ENCODE measurements at regions not wholly inside any gene's neighbourhood (a gene's known extent, or its start where the extent isn't known, plus 50 kb on each side); places are given as distances from the start of the nearest gene placed in this dataset.
"Not testable (repeated sequence)": the region's sequence is repeated elsewhere in the genome, so short reads cannot be mapped to it uniquely, and the experiment has no call there.

DNA sequence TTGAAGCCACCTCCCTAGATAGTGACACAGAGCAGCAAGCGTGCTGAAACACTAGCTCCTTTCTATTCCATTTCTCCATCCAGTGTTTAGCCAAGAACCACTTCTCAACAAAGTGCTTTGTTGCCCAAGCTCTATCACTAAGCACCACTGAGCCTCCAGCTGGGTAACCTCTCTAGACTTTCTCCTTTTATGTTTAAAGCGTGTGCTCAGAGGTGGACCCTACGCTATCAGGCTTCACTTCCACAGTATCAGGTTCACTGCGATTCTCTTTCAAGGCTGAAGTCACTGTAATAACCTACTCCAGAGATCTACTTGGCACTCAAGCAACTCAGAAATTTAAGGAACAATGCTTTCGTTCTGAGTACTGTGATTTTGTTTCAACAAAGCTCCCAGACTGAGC, 197.9 kb downstream of the LNPK start:
- Histone ChIP-seq H3K27ac (no peak overlapping the region), H3K4me1 (peaks cover 0 to 4% (median 0%) of the 10 kb centered on the region in 12 donors), H3K27me3 (no peaks in the 10 kb centered on the region), H3K9me3 (no peaks in the 10 kb centered on the region), H3K4me3 (no peak overlapping the region), H3K36me3 (no peaks in the 10 kb centered on the region)
- DNase-seq (no peak), ATAC-seq (no peak)
- TF ChIP-seq, protein P1, sequence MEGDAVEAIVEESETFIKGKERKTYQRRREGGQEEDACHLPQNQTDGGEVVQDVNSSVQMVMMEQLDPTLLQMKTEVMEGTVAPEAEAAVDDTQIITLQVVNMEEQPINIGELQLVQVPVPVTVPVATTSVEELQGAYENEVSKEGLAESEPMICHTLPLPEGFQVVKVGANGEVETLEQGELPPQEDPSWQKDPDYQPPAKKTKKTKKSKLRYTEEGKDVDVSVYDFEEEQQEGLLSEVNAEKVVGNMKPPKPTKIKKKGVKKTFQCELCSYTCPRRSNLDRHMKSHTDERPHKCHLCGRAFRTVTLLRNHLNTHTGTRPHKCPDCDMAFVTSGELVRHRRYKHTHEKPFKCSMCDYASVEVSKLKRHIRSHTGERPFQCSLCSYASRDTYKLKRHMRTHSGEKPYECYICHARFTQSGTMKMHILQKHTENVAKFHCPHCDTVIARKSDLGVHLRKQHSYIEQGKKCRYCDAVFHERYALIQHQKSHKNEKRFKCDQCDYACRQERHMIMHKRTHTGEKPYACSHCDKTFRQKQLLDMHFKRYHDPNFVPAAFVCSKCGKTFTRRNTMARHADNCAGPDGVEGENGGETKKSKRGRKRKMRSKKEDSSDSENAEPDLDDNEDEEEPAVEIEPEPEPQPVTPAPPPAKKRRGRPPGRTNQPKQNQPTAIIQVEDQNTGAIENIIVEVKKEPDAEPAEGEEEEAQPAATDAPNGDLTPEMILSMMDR (IDR thresholded peaks at IDR 0.05) = no peak
- no peak for TF ChIP-seq POLR2A (IDR thresholded peaks at IDR 0.05)
- WGBS, 4 donors = 76 to 82% (median 78%) methylated on average over 5 of the region's 5 CpGs
- intact Hi-C loops (cut with DNase I) = no loop called here

DNA sequence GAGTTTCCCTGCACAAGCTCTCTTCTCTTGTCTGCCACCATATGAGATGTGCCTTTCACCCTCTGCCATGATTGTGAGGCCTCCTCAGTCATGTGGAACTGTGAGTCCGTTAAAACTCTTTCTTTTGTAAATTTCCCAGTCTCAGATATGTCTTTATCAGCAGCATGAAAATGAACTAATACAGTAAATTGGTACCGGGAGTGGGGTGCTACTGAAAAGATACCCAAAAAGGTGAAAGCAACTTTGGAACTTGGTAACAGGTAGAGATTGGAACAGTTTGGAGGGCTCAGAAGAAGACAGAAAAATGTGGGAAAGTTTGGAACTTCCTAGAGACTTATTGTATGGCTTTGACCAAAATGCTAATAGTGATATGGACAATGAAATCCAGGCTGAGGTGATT, 205.6 kb downstream of the LNPK start:
- 85 to 89% (median 87%) methylated on average over 2 of the region's 2 CpGs for WGBS, 4 donors

DNA sequence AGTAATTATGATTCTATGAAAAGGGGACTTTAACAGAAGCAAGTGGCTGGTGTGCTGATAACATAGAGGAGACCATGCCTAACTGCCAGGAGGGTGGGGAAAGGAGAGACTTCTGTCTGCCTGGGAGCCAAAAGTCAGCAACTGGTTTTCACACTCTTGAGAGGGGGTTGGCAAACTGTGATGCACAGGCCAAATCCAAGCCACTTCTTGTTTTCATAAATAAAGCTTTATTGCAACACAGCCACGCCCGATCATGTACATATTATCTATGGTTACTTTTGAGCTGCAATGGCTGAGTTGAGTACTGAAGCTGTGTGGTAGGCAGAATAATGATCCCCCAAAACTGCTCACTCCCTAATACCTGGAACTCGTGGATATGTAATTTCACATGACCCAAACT, 208.4 kb downstream of the LNPK start:
- 86 to 92% (median 88%) methylated on average over 3 of the region's 3 CpGs for WGBS, 4 donors
- H3K27me3 ChIP-seq = no peaks in the 10 kb centered on the region
- no peak for DNase-seq
- H3K36me3 ChIP-seq = no peaks in the 10 kb centered on the region
- peaks cover 0 to 9% (median 0%) of the 10 kb centered on the region in 12 donors for H3K4me1 ChIP-seq
- H3K27ac ChIP-seq = no peak overlapping the region
- peaks cover 0 to 19% (median 9%) of the 10 kb centered on the region in 12 donors for H3K9me3 ChIP-seq
- no peak overlapping the region for H3K4me3 ChIP-seq
- ATAC-seq = no peak
- no peak for TF ChIP-seq POLR2A (IDR thresholded peaks at IDR 0.05)
- TF ChIP-seq, protein P1 (IDR thresholded peaks at IDR 0.05) = no peak
- intact Hi-C loops (cut with DNase I) = no loop called here

More for the DNA sequence above, 205.6 kb downstream of the LNPK start:
- intact Hi-C loops (cut with DNase I); H3K27me3 ChIP-seq; H3K36me3 ChIP-seq; H3K27ac ChIP-seq; DNase-seq; H3K4me1 ChIP-seq; ATAC-seq; H3K4me3 ChIP-seq: not testable (repeated sequence)
- peaks cover 0 to 19% (median 9%) of the 10 kb centered on the region in 12 donors for H3K9me3 ChIP-seq

DNA sequence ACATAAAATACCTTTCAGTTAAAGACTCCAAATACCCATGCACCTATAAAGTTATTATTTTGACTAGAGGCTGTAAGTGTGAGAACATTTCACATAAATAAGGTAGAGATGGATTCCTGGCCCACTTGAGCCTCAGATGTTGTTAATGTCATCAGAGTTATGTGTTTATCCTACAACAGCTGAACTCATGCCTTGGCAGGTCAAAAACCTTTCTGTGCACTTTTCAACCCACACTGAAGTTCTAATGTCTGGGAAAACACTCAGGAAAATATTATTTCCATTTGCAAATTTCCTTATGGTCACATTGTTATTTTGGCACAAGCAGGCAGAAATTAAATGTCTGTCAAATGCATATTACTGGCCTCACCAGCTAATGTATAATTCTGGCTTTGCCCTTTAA, 209.2 kb downstream of the LNPK start:
- no peak for ATAC-seq
- H3K27me3 ChIP-seq = no peaks in the 10 kb centered on the region
- peaks cover 0 to 19% (median 9%) of the 10 kb centered on the region in 12 donors for H3K9me3 ChIP-seq
- H3K4me1 ChIP-seq = peaks cover 0 to 9% (median 0%) of the 10 kb centered on the region in 12 donors
- H3K36me3 ChIP-seq = no peaks in the 10 kb centered on the region
- H3K27ac ChIP-seq = peak overlapping the region in 1 of 12 donors; percentile 41
- intact Hi-C loops (cut with DNase I) = no loop called here
- DNase-seq = no peak
- no peak overlapping the region for H3K4me3 ChIP-seq
- no peak for TF ChIP-seq POLR2A (IDR thresholded peaks at IDR 0.05)
- TF ChIP-seq, protein P1 (IDR thresholded peaks at IDR 0.05) = no peak

DNA sequence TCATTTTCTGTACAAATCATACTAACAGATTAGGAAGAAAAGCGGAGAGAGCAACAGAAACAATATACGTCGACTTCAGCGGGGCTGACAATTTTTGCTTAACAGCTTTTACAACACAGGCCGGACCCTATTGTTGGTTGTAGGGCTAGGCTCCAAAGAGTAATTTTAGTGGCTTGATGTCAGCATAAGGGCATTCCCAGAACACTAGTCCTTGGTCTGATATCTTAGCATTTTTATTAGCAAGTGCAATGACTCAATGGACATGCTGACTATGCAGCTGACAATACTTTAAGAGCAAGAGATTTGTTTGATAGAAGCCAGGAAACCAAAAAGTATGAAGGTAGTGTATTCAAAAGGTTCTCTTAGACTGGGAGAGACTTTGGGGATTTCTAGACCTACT, 209.9 kb downstream of the LNPK start:
- Histone ChIP-seq H3K27ac (peak overlapping the region in 5 of 12 donors; percentile 31 to 46 (median 41)), H3K4me1 (peaks cover 0 to 10% (median 0%) of the 10 kb centered on the region in 12 donors), H3K4me3 (no peak overlapping the region), H3K27me3 (no peaks in the 10 kb centered on the region), H3K9me3 (peaks cover 0 to 19% (median 8%) of the 10 kb centered on the region in 12 donors), H3K36me3 (no peaks in the 10 kb centered on the region)
- intact Hi-C loops (cut with DNase I) = no loop called here
- ATAC-seq (peak; percentile 51 to 71 (median 70)), DNase-seq (no peak)
- 54 to 69% (median 67%) methylated on average over 5 of the region's 5 CpGs for WGBS, 4 donors
- TF ChIP-seq POLR2A (IDR thresholded peaks at IDR 0.05) = no peak
- TF ChIP-seq, protein P1 (IDR thresholded peaks at IDR 0.05) = no peak
